HCT116 (cell line): ENCODE measurements at regions not wholly inside any gene's neighbourhood (a gene's known extent, or its start where the extent isn't known, plus 50 kb on each side); places are given as distances from the start of the nearest gene placed in this dataset.

Experiments
- ATAC-seq: fragments of 200-7000 bp; cut with Tn5 transposase; 2 replicates; pipeline ENCODE4 v1.9.1; 2020; ENCODE audit warnings: mild to moderate bottlenecking, moderate library complexity
- BruUV-seq: library from RNA; stranded (reverse); fragments of 400-500 nt; replicated peaks from 2 replicates; lab custom pipeline; 2021; lab: Mats Ljungman, UMichigan
- CTCF ChIA-PET: fragments of 300-600 bp; sonication (Branson Sonifier 250); formaldehyde crosslinking; loops from one replicate; lab custom pipeline; 2021; ENCODE audit warnings: antibody characterized with exemption; lab: Charles Lee
- POLR2A ChIA-PET: fragments of 300-600, 350-600 bp; sonication (Branson Sonifier 250); formaldehyde crosslinking; loops from one replicate; lab custom pipeline; 2021; ENCODE audit warnings: antibody characterized with exemption; lab: Charles Lee
- RAD21 ChIA-PET, 2 experiments: fragments of 300-600 bp; sonication (Branson Sonifier 250); formaldehyde crosslinking; loops; one replicate each; lab custom pipeline; 2023; ENCODE audit warnings: low total read pairs in 2 of 2; ENCODE audit not compliant: uncharacterized antibody in 2 of 2, unreplicated experiment in 2 of 2, low non-redundant PET in 1 of 2; lab: Charles Lee
- DNase-seq: peaks from one replicate; pipeline ENCODE4 v3.0.0-alpha.2; 2010; ENCODE audit warnings: low read depth, low spot score
- H2AFZ ChIP-seq: fragments of 200-600 bp; shearing (Covaris generic), sonication (generic); 2 replicates; pipeline ENCODE4 v1.6.1; 2017; ENCODE audit warnings: low read depth, mixed run types, mixed read lengths, antibody characterized with exemption, low read length; ENCODE audit not compliant: poor library complexity, severe bottlenecking
- H3K27ac ChIP-seq: 2 replicates; pipeline ENCODE4 v1.5.1; 2012; ENCODE audit warnings: low read depth, low read length
- H3K27me3 ChIP-seq: fragments of 200-600 bp; sonication (generic); 2 replicates; pipeline ENCODE4 v1.6.1; 2016; ENCODE audit warnings: mixed run types, low read length, mixed read lengths; ENCODE audit not compliant: insufficient read depth
- H3K36me3 ChIP-seq, 2 experiments: fragments of 200-500 bp in 1 of 2; fragments of 200-600 bp in 1 of 2; sonication (Bioruptor generic) in 1 of 2; sonication (generic) in 1 of 2; 2 replicates each; pipeline versions ENCODE4 v1.5.1 to v1.6.1; 2014 to 2016; ENCODE audit warnings: low read length in 2 of 2, inconsistent platforms in 1 of 2, mixed read lengths in 1 of 2, mixed run types in 1 of 2; ENCODE audit not compliant: insufficient read depth in 2 of 2, control insufficient read depth in 1 of 2
- H3K4me1 ChIP-seq, 2 experiments: fragments of 200-600 bp in 1 of 2; sonication (generic) in 1 of 2; 2 replicates each; pipeline versions ENCODE4 v1.5.1 to v1.6.1; 2012 to 2017; ENCODE audit warnings: low read length in 2 of 2, inconsistent platforms in 1 of 2, mild to moderate bottlenecking in 1 of 2, mixed read lengths in 1 of 2, mixed run types in 1 of 2, moderate library complexity in 1 of 2; ENCODE audit not compliant: insufficient read depth in 2 of 2, control insufficient read depth in 1 of 2
- H3K4me2 ChIP-seq: fragments of 200-600 bp; sonication (generic); 2 replicates; pipeline ENCODE4 v1.6.1; 2017; ENCODE audit warnings: mixed run types, low read length, mixed read lengths
- H3K4me3 ChIP-seq, 2 experiments: fragments of 200-600 bp in 1 of 2; sonication (generic) in 1 of 2; replicated peaks in 1 of 2; 2 replicates each; pipeline ENCODE4 v1.5.1; 2011 to 2016; ENCODE audit warnings: low read length in 2 of 2, control low read depth in 1 of 2, low read depth in 1 of 2, mild to moderate bottlenecking in 1 of 2, mixed read lengths in 1 of 2, mixed run types in 1 of 2
- H3K79me2 ChIP-seq: fragments of 200-600 bp; sonication (generic); 2 replicates; pipeline ENCODE4 v1.6.1; 2017; ENCODE audit warnings: mild to moderate bottlenecking, mixed run types, low read length, moderate library complexity, mixed read lengths; ENCODE audit not compliant: insufficient read depth
- H3K9ac ChIP-seq: fragments of 200-600 bp; sonication (generic); 2 replicates; pipeline ENCODE4 v1.6.1; 2016; ENCODE audit warnings: low read length, mixed read lengths
- H3K9me2 ChIP-seq: fragments of 200-600 bp; sonication (generic), shearing (Covaris generic); 2 replicates; pipeline ENCODE4 v1.6.1; 2017; ENCODE audit warnings: mixed run types, mild to moderate bottlenecking, moderate library complexity; ENCODE audit not compliant: insufficient read depth
- H3K9me3 ChIP-seq, 2 experiments: fragments of 200-500 bp in 1 of 2; fragments of 200-600 bp in 1 of 2; sonication (Bioruptor generic) in 1 of 2; sonication (generic) in 1 of 2; 2 replicates each; pipeline ENCODE4 v1.6.1; 2014 to 2017; ENCODE audit warnings: low read length in 2 of 2, mixed read lengths in 2 of 2, inconsistent platforms in 1 of 2, low read depth in 1 of 2, mild to moderate bottlenecking in 1 of 2, mixed run types in 1 of 2, moderate library complexity in 1 of 2; ENCODE audit not compliant: control insufficient read depth in 1 of 2, insufficient read depth in 1 of 2
- H4K20me1 ChIP-seq: fragments of 200-600 bp; sonication (generic), shearing (Covaris generic); 2 replicates; pipeline ENCODE4 v1.6.1; 2017; ENCODE audit warnings: mixed run types, mild to moderate bottlenecking, moderate library complexity; ENCODE audit not compliant: insufficient read depth
- CEBPB ChIP-seq: IDR thresholded peaks from 2 replicates; pipeline ENCODE4 v1.6.1; 2012; ENCODE audit warnings: low read depth
- EZH2 ChIP-seq: fragments of 200-600 bp; sonication (generic); IDR thresholded peaks from 2 replicates; pipeline ENCODE4 v1.6.1; 2017; ENCODE audit warnings: antibody characterized with exemption, mixed run types
- EZH2phosphoT487 ChIP-seq: fragments of 200-600 bp; IDR thresholded peaks from 2 replicates; pipeline ENCODE4 v1.6.1; 2018; ENCODE audit warnings: antibody characterized with exemption, borderline replicate concordance
- FOSL1 ChIP-seq: IDR thresholded peaks from 2 replicates; pipeline ENCODE4 v1.6.1; 2012; ENCODE audit warnings: low read depth
- POLR2A ChIP-seq: IDR thresholded peaks from 2 replicates; pipeline ENCODE4 v1.7.0; 2011; ENCODE audit warnings: borderline replicate concordance; ENCODE audit not compliant: insufficient read depth, insufficient read length; ENCODE audit errors: extremely low read depth
- POLR2AphosphoS5 ChIP-seq: IDR thresholded peaks from 2 replicates; pipeline ENCODE4 v1.6.1; 2011; ENCODE audit warnings: mild to moderate bottlenecking, low read depth, low read length, moderate library complexity
- SRF ChIP-seq: IDR thresholded peaks from 2 replicates; pipeline ENCODE4 v1.6.1; 2012; ENCODE audit warnings: low read depth
- ZFX ChIP-seq: fragments of 450-650 bp; IDR thresholded peaks from 2 replicates; pipeline ENCODE4 v1.6.1; 2017
- intact Hi-C: fragments of 100-400 bp; cut with micrococcal nuclease; formaldehyde crosslinking; loops from 2 replicates; pipeline ENCODE4 v1.10.0; 2022
- TF ChIP-seq, protein P1 (sequence below): IDR thresholded peaks from 2 replicates; pipeline ENCODE4 v1.6.1; 2011; ENCODE audit warnings: mild to moderate bottlenecking, low read length, moderate library complexity; ENCODE audit not compliant: insufficient replicate concordance; ENCODE audit errors: extremely low read depth

DNA sequence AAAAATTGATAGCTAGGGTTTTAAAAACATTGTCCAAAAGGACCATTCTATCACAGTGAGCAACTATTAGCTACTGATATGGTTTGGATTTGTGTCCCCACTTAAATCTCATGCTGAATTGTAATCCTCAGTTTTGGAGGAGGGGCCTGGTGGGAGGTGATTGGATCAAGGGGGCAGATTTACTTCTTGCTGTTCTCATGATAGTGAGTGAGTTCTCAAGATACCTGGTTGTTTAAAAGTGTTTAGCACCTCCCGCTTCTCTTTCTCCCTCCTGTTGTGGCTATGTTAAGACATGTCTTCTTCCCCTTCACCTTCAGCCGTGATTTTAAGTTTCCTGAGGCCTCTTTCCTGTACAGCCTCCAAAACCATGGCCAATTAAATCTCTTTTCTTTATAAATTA, 500.4 kb upstream of the POT1 start:
- BruUV-seq = no TSS peak
- no peaks in the 10 kb centered on the region for H3K79me2 ChIP-seq
- no peak overlapping the region for H3K27ac ChIP-seq
- H3K27me3 ChIP-seq = no peaks in the 10 kb centered on the region
- H3K4me3 ChIP-seq = no peak overlapping the region
- H3K9me2 ChIP-seq = no peaks in the 10 kb centered on the region
- H3K9me3 ChIP-seq = no peaks in the 10 kb centered on the region
- ATAC-seq = no peak
- H3K4me2 ChIP-seq = no peak overlapping the region
- H3K9ac ChIP-seq = no peak overlapping the region
- no peak overlapping the region for H2AFZ ChIP-seq
- POLR2A ChIA-PET = no interaction called here
- TF ChIP-seq POLR2A (no peak), EZH2 (no peak)
- TF ChIP-seq, all 23 proteins: peak for 0
- intact Hi-C loops = no loop called here
- no peak for DNase-seq
- CTCF ChIA-PET = no interaction called here
- Histone ChIP-seq H3K36me3 (no peaks in the 10 kb centered on the region), H3K4me1 (no peaks in the 10 kb centered on the region), H4K20me1 (no peaks in the 10 kb centered on the region)
- RAD21 ChIA-PET = no interaction called here

DNA sequence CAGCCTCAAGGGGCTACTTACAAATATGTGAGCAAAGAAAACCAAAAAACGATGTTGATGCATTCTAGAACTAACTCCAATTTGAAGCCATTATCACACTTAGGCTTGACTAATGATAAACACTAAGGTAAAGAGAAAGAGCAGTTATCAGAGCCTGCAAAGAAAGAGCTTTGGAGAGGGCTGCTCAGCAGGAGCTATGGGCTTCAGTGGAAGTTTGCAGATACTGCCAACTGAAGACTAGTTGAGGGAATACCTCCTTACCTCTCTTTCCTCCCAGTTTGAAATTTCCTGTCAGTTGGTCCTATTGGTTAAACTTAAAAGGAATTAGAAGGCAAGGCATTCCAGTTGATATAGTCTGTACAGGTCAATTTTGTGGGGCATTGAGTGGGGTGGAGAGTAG, 498.1 kb upstream of the POT1 start:
- ChIA-PET CTCF (no interaction called here), RAD21 (no interaction called here), POLR2A (no interaction called here)
- Histone ChIP-seq H3K27ac (no peak overlapping the region), H4K20me1 (no peaks in the 10 kb centered on the region), H3K27me3 (no peaks in the 10 kb centered on the region), H3K9me3 (no peaks in the 10 kb centered on the region), H3K79me2 (no peaks in the 10 kb centered on the region), H3K36me3 (no peaks in the 10 kb centered on the region), H2AFZ (no peak overlapping the region), H3K9me2 (no peaks in the 10 kb centered on the region), H3K4me3 (no peak overlapping the region), H3K9ac (no peak overlapping the region), H3K4me2 (no peak overlapping the region), H3K4me1 (no peaks in the 10 kb centered on the region)
- no peak for ATAC-seq
- intact Hi-C loops = no loop called here
- BruUV-seq = no TSS peak
- no peak for DNase-seq
- TF ChIP-seq SRF (no peak), EZH2phosphoT487 (no peak), CEBPB (no peak), EZH2 (no peak), ZFX (no peak), POLR2AphosphoS5 (no peak), FOSL1 (no peak)
- TF ChIP-seq, protein P1, sequence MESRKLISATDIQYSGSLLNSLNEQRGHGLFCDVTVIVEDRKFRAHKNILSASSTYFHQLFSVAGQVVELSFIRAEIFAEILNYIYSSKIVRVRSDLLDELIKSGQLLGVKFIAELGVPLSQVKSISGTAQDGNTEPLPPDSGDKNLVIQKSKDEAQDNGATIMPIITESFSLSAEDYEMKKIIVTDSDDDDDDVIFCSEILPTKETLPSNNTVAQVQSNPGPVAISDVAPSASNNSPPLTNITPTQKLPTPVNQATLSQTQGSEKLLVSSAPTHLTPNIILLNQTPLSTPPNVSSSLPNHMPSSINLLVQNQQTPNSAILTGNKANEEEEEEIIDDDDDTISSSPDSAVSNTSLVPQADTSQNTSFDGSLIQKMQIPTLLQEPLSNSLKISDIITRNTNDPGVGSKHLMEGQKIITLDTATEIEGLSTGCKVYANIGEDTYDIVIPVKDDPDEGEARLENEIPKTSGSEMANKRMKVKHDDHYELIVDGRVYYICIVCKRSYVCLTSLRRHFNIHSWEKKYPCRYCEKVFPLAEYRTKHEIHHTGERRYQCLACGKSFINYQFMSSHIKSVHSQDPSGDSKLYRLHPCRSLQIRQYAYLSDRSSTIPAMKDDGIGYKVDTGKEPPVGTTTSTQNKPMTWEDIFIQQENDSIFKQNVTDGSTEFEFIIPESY = no peak
